Esophagus squamous epithelium (tissue), 4 donors: ENCODE measurements at regions not wholly inside any gene's neighbourhood (a gene's known extent, or its start where the extent isn't known, plus 50 kb on each side); places are given as distances from the start of the nearest gene placed in this dataset.

ENCODE experiments used
- CTCF ChIP-seq, 6 experiments: fragments of 450-650 bp in 4 of 6; fragments of 200-600 bp in 2 of 6; sonication (generic) in 2 of 6; IDR thresholded peaks; one replicate each; pipeline ENCODE4 v1.5.1; 2016 to 2019; ENCODE audit warnings: antibody characterized with exemption in 6 of 6, mild to moderate bottlenecking in 4 of 6, moderate library complexity in 4 of 6
- POLR2A ChIP-seq, 4 donors: fragments of 450-650 bp; IDR thresholded peaks; one replicate each; pipeline ENCODE4 v1.6.1; 2017; ENCODE audit warnings: antibody characterized with exemption in 4 of 4, mild to moderate bottlenecking in 4 of 4, moderate library complexity in 3 of 4

- TF ChIP-seq CTCF (IDR thresholded peaks at IDR 0.05) (no peak), POLR2A (IDR thresholded peaks at IDR 0.05) (no peak)
Observed at GRCh38 chr6:86380571-86381125, 556.7 kb upstream of the HTR1E start.
